ENCODE measurements at regions not wholly inside any gene's neighbourhood (a gene's known extent, or its start where the extent isn't known, plus 50 kb on each side); places are given as distances from the start of the nearest gene placed in this dataset.

DNA sequence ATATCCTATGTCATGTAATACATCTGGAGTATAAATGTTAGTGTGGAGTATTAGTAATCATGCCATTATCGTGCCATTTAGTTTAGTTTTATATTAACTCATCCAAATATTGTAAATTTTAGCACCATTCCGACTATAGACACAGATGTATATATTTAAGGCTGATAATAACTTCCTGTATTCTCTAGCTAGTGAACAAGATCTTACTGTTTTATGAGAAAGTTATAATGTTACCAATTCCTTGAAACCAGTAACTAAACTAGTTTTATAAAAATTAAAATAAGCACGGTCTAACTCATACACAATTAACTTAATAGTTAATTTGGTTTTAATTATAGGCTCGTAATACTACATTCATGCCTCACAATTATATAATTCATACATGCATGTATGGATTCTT lies 808.6 kb downstream of the USP25 start:
- TF ChIP-seq TAF1 (IDR thresholded peaks at IDR 0.05; ENCODE audit: low read depth, low read length) = no peak
- no peak for TF ChIP-seq POLR2A (IDR thresholded peaks at IDR 0.05; ENCODE audit: low read depth, low read length)
- no peak for TF ChIP-seq POU2F2 (IDR thresholded peaks at IDR 0.05; ENCODE audit: low read depth, low read length)
- no peak for TF ChIP-seq POLR2AphosphoS5 (IDR thresholded peaks at IDR 0.05; ENCODE audit: low read depth, low read length)
- TF ChIP-seq SPI1 (IDR thresholded peaks at IDR 0.05; ENCODE audit: low read depth, low read length) = no peak
- TF ChIP-seq PAX5 (IDR thresholded peaks at IDR 0.05; ENCODE audit: insufficient read depth, low read length, severe bottlenecking) = no peak
